ENCODE measurements at regions not wholly inside any gene's neighbourhood (a gene's known extent, or its start where the extent isn't known, plus 50 kb on each side); places are given as distances from the start of the nearest gene placed in this dataset.
"Not testable (repeated sequence)": the region's sequence is repeated elsewhere in the genome, so short reads cannot be mapped to it uniquely, and the experiment has no call there.

DNA sequence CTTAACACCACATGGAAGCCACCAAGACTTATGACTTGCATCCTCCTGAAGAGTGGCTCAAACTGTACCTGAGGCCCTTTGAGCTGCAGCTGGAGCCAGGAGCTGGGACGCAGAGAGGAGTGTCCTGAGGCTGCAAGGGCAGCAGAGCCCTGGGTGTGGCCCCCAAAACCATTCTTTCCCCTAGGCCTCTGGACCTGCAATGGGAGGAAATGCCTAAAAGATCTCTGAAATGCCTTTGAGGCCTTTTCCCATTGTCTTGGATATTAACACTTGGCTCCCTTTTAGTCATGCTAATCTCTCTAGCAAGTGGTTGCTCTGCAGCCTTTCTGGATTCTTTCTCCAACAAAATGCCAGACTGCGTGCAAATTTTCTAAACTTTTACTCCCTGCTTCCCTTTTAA is 156.1 kb downstream of the SLC38A4 start:
- no peak for DNase-seq (ENCODE audit: low spot score)

DNA sequence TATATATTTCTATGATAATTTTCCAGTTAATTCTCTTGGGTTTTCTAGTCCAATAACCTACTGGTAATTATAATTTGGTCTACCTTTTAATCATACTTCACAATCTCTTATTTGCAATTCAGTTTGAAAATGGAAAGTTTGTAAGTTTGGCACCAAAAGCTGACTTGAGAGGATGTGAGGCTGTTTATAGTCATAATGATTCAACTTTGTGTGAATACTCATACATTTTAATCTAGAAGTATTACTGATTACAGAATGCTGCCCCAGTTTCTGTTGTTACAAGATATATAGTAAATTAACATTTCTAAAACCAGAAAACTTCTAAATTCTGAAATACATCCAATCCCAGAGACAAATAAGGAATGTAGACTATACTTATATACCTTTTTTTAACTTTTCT is 158.2 kb downstream of the SLC38A4 start:
- no peak for DNase-seq (ENCODE audit: low spot score)

DNA sequence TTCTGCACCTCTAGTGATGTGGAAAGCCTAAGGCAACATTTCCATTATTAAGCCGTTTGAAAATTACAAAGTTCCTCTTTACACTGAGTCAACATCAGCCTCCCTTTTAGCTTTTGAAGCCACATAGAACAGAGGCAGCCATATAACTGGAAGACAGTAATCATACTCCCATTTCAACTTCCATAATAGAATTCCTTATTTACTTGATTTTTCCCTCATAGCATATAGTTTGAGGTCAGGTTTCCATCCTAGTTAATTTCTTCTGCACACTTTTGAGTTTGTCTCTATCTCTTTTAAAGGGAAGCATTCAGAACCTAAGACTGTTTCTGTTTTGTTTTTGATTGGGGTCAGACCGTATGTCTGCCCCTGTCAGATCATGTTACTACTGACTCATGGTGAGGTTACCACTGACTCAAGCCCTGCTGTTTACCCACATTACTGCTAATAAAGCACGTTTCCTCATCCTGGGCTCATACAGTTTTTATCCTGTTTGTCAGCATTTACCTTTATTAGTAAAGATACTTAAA is 161.0 kb downstream of the SLC38A4 start:
- no peak for DNase-seq (ENCODE audit: low spot score)

DNA sequence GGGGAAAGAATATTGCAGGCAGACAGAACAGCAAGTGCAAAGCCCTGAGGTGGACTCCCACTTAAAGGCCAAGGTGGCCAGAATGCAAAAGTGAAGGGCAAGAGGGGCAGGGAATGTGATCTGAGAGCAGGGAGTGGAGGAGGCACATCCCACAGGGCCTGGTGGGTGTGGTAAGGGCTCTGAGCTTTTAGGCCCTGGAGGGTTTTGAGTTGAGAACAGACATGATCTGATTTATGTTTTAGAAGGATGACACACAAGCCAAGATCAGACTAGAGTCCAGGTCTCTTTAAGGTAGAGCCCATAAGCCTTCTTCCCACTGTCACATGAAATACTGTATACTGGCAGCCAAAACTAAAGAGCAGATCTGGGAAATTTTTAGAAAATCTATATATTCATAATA is 162.5 kb downstream of the SLC38A4 start:
- DNase-seq (ENCODE audit: low spot score) = no peak

DNA sequence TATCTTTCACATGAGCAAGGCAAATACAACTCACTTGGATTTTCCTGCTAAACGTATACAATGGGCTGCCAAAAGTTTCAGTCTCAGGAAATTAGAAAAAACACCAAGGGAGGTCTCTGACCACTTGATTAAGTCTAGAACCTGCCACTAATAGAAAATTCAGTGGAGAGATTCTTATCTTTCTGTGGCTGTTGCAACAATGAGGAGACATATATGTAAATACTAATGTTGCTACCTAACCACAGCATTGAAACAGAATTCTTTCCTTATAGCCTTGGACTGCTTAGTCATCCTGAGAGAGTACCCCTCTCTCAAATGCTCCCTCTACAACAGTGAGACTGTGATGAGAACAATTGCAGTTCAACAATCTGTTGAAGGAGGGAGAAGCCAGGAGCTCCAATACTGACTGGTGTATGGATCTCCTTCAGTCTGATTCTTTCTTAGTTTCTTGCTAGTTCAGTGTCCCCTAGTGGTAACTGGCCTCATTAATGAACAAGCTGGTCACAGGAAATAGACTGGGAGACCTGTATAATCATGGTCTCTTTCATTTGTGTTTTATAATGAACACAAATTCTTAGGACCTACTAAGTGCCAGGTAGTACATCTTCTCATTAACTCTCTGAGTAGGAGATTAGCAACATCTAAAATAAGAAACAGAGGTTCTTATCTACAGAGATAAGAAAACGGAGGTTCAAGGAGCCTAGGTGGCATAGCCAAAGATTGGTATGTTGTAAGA is 164.5 kb downstream of the SLC38A4 start:
- DNase-seq (ENCODE audit: low spot score) = no peak

DNA sequence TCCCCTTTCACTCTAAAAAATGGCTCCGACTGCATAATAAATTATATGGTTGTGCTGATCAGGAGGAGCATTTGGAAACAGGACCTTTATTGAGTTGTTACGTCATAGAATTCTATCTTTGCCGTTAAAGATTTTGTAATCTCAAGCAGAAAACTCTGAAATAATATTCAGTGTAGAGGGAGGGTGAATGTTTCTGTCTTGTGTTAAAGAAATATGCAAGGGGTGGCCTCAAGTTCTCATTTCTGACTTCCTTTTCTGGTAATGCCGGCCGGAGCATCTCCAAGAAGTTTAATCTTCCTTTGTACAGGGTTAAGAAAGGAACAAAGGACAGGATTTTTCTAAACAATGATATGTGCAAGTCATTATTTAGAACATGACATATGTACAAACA is 165.1 kb downstream of the SLC38A4 start:
- DNase-seq (ENCODE audit: low spot score) = no peak

DNA sequence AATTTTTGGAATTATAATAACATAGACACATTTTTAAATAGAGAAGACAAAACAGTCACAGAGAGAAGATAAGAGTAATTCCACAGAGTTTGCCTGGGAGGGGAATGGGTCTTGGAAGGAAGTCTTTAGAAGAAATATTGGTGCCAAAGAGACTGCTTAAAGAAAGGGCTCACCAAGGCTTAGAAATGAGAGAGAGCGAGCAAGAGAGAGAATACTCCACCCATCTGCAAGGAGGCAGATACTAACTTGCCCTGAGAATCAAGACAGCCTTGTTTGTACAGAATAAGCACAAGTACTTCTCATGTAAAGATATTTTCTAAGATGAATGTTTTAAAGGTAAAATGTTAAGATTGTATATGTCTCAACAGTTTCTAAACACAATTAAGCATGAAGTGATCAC is 165.5 kb downstream of the SLC38A4 start:
- no peak for DNase-seq (ENCODE audit: low spot score)

DNA sequence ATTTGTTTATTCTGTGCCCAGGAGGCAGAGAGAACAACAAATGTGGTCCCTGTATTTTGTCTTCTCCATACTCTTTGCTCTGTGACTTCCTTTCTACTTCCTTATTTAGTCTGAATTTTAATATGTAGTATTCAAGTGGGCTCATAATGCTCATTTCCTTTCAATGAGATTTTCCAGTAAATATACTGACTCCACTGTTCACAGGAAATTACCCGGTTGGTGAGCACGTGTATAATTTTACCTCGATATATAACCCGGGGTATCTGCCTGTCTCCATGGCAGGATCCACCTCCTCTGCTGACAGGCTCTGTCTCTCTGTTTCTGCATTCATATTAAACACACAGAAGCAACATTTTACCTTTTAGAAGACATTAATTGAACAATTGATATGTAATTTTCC is 166.0 kb downstream of the SLC38A4 start:
- DNase-seq (ENCODE audit: low spot score) = no peak

DNA sequence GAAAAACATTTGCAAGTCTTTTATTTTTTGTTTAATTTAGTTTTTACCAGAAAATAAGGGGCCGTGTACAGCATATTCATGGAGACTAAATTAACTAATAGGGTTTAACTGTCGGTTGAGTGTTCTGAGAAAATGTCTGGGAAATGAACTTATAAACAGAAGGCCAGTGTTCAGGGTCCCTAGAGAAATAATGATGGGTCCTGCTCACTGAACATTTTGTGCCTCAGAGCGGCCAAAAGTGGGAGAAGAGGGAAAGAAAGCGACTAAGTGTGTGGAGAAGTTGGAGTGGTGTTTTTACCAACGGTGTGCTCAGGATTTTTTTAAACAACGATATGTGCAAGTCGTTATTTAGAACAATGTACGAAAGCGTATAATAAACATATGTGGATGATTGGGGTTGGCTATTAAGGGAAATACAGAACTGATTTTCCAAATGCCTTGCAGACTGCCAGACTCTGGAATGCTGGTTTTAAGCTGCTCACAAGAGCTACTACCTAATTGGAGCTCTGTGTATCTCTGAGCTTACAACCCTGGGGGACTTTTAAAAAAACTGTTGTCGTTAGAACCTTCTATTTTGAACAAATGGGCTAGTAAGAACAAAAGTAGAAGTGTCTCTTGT is 166.7 kb downstream of the SLC38A4 start:
- DNase-seq (ENCODE audit: low spot score) = no peak

DNA sequence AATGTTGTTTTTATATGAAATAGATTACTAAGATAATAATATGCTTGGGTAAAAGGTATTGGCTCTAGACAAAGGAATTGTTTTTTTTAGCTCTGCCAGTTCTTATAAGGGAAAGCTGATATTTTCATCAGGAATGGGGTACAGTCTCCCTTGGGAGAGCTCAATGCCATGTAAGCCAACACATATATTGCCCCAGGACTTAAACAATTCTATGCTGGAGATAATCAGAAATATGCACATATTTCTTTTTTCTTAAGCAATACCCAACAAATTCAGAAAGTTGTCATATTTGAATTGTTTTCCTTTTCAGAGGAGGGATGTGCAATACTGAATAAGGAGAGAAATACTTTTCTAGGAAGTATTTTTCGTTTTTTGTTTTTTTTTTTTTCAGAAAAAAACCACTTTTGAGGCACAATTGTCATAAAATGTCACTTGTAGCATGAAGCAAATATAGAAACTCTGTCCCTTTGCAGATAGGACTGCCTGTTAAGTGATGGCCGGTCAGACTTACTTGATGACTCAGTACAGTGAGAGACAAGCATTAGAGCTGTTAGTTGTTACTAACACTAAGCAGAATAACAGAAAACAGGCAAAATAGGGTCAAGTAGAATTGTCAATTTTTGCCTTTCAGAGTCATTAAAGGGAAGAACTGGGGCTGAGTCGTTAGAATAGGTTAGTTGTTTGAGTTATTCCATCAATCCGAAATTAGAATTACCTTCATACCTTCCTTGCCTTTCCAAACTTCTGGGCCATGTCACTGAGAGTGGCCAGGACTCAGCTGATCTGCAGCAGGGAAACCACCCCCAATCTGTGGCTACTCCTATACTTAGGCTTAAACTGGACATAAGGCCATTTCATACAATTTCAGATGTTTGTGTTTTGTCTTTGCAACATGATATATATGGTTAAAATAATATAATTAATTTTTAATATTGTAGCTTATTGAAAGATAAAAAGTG is 168.1 kb downstream of the SLC38A4 start:
- DNase-seq (ENCODE audit: low spot score) = no peak

DNA sequence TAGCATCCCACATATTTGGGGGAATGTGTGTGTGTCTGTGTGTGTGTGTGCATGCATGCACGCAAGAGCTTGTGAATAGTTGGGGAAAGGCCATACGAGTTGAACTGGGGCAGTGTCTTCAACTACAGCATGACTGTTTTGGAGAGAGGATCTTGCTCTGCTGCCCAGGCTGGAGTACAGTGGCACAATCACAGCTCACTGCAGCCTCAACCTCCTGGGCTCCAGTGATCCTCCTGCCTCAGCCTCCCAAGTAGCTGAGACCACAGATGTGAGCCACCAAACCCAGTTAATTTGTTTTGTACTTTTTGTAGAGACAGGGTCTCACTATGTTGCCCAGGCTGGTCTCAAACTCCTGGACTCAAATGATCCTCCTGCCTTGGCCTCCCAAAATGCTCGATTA is 169.8 kb downstream of the SLC38A4 start:
- DNase-seq (ENCODE audit: low spot score) = not testable (repeated sequence)

DNA sequence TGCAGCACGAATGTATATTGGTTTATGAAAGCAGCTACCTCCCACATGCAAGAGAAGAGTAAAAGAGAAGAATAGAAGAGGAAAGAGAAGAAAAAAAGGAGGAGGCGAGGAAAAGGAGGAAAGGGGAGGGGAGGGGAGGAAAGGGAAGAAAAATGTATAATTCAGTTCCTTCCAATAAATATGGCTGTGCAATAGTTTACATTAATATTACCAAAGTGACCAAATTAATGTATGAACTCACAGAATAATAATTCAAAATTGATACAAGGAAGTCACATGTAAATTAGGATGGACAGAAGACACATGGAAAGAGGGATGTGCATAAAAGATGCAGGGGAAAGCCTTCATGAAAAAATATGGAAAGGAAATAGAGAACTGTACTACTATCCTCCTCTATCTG is 172.5 kb downstream of the SLC38A4 start:
- no peak for DNase-seq (ENCODE audit: low spot score)

DNA sequence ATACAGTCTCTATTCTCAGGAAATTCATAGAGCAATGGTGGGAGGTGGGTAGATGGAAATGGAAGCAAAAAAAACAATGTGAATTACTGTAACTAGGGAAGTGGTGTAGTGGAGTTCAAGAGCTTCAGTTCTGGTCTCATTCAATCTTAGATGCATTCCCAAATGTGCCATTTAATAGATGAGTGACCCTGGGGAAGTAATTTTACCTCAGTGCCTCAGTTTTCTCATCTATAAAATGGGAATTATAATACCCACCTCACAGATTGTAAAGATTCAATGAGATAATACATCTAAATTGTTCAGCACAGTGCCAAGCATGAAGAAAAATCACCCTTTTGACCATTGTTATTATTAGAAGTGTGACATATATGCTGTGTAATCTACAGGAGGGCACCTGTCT is 173.1 kb downstream of the SLC38A4 start:
- no peak for DNase-seq (ENCODE audit: low spot score)

DNA sequence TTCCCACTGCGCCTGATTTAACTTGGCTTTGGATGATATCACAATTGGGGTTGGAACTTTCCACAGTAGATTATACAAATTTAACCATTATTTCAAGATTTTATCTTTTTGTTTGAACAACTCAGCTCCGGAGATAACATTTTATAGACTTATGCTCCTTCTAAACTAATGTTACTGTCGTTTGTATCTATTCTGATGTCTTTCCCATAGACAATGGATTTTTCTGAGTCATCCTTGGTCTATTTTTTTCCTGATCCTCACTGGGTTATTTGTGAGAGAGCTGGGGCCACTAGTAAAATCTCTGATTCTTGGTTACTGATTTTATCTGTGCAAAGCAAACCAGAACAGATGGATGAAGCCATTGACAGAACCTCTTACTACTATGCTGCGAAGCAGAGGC is 175.1 kb downstream of the SLC38A4 start:
- DNase-seq (ENCODE audit: low spot score) = no peak

DNA sequence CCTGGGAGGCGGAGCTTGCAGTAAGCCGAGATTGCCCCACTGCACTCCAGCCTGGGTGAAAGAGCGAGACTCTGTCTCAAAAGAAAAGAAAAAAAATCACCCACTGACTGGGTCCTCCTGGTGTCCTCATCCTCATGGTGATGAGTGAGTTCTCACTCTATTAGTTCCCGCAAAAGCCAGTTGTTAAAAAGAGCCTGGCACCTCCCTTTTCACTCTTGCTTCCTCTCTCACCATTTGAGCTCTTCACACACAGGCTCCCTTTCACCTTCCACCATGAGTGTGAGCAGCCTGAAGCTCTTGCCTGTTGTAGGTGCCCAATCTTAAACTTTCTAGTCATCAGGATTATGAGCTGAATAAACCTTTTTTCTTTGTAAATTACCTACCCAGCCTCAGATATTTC is 176.4 kb downstream of the SLC38A4 start:
- no peak for DNase-seq (ENCODE audit: low spot score)

DNA sequence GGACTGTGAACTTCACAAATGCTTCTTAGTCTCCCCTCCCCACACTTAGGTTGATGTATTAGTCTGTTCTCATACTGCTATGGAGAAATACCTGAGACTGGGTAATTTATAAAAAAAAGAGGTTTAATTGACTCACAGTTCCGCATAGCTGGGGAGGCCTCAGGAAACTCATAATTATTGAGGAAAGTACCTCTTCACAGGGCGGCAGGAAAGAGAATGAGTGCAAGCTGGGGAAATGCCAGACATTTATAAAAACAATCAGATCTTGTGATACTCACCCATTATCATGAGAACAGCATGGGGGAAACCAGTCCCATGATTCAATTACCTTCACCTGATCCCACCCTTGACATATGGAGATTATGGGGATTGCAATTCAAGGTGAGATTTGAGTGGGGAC is 178.8 kb downstream of the SLC38A4 start:
- no peak for DNase-seq (ENCODE audit: low spot score)

DNA sequence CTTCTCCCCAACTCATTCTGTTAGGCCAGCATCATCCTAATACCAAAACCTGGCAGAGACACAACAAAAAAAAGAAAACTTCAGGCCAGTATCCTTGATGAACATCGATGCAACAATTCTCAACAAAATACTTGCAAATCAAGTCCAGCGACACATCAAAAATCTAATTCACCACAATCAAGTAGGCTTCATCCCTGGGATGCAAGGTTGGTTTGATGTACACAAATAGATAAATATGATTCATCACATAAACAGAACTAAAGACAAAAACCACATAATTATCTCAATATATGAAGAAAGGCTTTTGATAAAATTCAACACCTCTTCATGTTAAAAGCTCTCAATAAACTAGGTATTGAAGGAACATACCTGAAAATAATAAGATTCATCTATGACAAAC is 184.1 kb downstream of the SLC38A4 start:
- DNase-seq (ENCODE audit: low spot score) = not testable (repeated sequence)

DNA sequence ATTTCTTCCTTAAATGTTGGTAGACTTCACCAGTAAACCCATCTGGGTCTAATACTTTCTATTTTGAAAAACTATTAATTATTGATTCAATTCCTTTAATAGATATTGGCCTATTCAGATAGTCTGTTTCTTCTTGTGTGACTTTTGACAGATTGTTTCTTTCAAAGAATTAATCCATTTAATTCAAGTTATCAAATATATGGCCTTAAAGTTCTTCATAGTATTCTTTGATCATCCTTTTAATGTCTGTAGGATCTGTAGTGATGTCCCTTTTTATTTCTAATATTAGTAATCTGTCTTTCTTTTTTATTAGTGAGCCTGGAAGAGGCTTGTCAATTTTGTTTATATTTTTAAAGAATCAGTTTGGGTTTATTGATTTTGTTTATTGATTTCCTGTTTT is 190.0 kb downstream of the SLC38A4 start:
- no peak for DNase-seq (ENCODE audit: low spot score)

DNA sequence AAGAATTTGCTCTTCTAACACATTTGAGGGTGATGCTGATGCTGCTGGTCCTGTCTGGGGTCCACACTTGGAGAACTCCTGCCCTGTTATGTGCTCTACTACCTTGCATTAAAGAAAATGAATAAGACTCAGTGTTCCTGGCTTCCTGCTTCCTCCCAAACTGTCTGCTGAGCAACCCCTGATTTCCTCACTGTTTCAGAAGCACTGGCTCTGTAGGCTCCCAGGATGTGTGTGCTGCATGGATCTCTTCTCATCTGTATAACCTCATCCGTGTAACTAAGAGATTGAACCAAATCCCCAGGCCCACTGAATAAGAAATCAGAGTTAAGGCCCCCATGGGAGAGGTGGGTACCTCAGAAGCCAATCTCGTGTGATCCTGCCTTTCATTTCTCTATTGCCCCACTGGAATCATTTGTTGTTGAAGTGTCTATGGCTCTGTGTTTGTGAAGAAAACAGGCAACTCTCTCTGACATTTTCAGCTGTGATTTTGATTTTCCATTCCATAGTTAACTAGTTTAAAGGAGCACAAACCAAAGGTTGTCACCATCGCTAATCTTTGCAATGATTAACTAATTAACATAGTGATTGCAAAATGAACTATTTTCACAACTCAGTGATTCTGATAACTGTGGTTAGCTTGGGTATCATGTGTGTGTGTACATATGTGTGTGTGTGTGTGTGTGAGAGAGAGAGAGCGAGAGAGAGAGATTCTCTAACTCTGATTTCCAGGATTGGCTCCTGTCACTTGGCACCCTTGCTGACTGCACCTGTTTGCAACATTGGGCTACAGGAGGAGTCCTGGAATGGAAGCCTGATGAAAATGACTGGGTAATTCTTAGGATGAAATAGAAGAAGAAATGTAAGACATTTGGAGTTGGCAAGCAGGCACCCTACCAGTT is 196.2 kb downstream of the SLC38A4 start:
- DNase-seq (ENCODE audit: low spot score) = no peak

DNA sequence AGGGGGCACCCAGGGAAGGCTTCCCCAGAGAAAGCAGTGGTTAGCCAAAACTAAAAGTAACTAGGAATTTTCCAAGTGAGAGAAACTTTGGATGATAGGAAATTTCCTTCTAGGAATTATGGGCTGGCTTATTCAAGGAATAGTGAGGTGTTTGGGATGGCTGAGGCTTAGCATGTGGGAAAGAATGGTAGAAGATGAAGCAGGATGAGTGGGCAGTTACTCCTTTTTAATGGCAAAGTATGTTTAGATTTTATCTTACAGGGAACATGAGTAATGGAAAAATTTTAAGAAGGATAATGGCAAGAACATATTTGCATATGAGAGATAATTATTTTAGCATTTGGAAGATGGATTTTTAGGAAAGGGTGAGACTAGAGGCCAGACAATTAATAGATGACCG is 197.6 kb downstream of the SLC38A4 start:
- no peak for DNase-seq (ENCODE audit: low spot score)

DNA sequence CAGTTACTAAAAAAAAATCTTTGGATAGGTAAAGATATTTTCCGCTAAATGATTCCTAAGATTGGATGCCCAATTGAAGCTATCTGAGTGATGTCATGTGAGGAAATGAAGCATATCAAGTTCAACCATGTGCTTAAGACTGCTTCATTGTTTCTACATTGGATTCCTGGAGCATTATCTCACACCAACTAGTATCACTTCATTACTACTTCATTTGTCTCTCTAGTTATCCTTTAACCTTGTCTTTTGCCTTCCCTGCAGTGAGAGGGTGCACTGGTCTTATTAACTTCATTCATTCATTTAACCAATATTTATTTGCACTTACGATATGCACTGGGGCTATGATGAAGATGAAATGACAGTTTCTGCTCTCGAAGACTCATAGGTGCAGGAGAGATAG is 198.1 kb downstream of the SLC38A4 start:
- no peak for DNase-seq (ENCODE audit: low spot score)

DNA sequence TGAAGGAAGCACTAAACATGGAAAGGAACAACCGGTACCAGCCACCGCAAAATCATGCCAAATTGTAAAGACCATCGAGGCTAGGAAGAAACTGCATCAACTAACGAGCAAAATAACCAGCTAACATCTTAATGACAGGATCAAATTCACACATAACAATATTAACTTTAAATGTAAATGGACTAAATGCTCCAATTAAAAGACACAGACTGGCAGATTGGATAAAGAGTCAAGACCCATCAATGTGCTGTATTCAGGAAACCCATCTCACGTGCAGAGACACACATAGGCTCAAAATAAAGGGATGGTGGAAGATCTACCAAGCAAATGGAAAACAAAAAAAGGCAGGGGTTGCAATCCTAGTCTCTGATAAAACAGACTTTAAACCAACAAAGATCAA is 206.3 kb downstream of the SLC38A4 start:
- not testable (repeated sequence) for DNase-seq (ENCODE audit: low spot score)
